B cell (primary cell): ENCODE measurements at regions not wholly inside any gene's neighbourhood (a gene's known extent, or its start where the extent isn't known, plus 50 kb on each side); places are given as distances from the start of the nearest gene placed in this dataset.
A peak's percentile ranks its signal among the peaks of the same experiment; 100 is the strongest.

Source experiments
- ATAC-seq: fragments of 200-7000 bp; cut with Tn5 transposase; one replicate; pipeline ENCODE4 v1.10.0; 2021; ENCODE audit warnings: low read depth, mild to moderate bottlenecking, moderate number of reproducible peaks, moderate library complexity
- CTCF ChIA-PET: fragments of 350-600 bp; sonication (Branson Sonifier 250); formaldehyde crosslinking; loops from one replicate; lab custom pipeline; 2021; ENCODE audit warnings: antibody characterized with exemption, inconsistent platforms; lab: Charles Lee
- POLR2A ChIA-PET: fragments of 350-600 bp; sonication (Branson Sonifier 250); formaldehyde crosslinking; loops from one replicate; lab custom pipeline; 2021; ENCODE audit warnings: antibody characterized with exemption; lab: Charles Lee
- DNase-seq: peaks from one replicate; pipeline ENCODE4 v3.0.0; 2013
- H2AFZ ChIP-seq: 2 replicates; pipeline ENCODE4 v1.6.1; 2012; ENCODE audit warnings: mild to moderate bottlenecking, low read depth, low read length; ENCODE audit not compliant: insufficient read depth, poor library complexity, severe bottlenecking
- H3K27ac ChIP-seq, 2 donors: 1 replicate in 1 of 2; 2 replicates in 1 of 2; pipeline ENCODE4 v1.5.1; 2012 to 2013; ENCODE audit warnings: low read length in 2 of 2, mild to moderate bottlenecking in 2 of 2, moderate library complexity in 1 of 2
- H3K27me3 ChIP-seq, 4 experiments: fragments of 200-600 bp in 1 of 4; sonication (generic) in 1 of 4; replicated peaks in 1 of 4; 1 replicate in 2 of 4; 2 replicates in 2 of 4; pipeline versions ENCODE4 v1.6.1 to v1.7.0; 2013 to 2016; ENCODE audit warnings: low read length in 3 of 4, mild to moderate bottlenecking in 2 of 4, mixed read lengths in 1 of 4, moderate library complexity in 1 of 4; ENCODE audit not compliant: insufficient read depth in 4 of 4, control insufficient read depth in 3 of 4; ENCODE audit errors: control extremely low read depth in 1 of 4
- H3K36me3 ChIP-seq, 2 experiments: replicated peaks in 1 of 2; 1 replicate in 1 of 2; 2 replicates in 1 of 2; pipeline versions ENCODE4 v1.6.1 to v1.7.1; 2013; ENCODE audit warnings: low read length in 1 of 2; ENCODE audit not compliant: insufficient read depth in 2 of 2, control insufficient read depth in 1 of 2; ENCODE audit errors: control extremely low read depth in 1 of 2, extremely low read depth in 1 of 2
- H3K4me1 ChIP-seq, 2 donors: fragments of 200-600 bp in 1 of 2; sonication (generic) in 1 of 2; 1 replicate in 1 of 2; 2 replicates in 1 of 2; pipeline versions ENCODE4 v1.5.1 to v1.6.1; 2013 to 2017; ENCODE audit warnings: low read length in 2 of 2; ENCODE audit not compliant: control insufficient read depth in 2 of 2, insufficient read depth in 2 of 2
- H3K4me2 ChIP-seq: replicated peaks from 2 replicates; pipeline ENCODE3; 2012; ENCODE audit warnings: mild to moderate bottlenecking, low read depth, low read length; ENCODE audit not compliant: poor library complexity, severe bottlenecking
- H3K4me3 ChIP-seq, 5 experiments: fragments of 200-600 bp in 1 of 5; sonication (generic) in 1 of 5; 1 replicate in 3 of 5; 2 replicates in 2 of 5; pipeline versions ENCODE4 v1.5.1 to v1.7.0; 2011 to 2016; ENCODE audit warnings: low read length in 4 of 5, mild to moderate bottlenecking in 4 of 5, low read depth in 2 of 5, control low read depth in 1 of 5, moderate library complexity in 1 of 5; ENCODE audit not compliant: insufficient read depth in 1 of 5; ENCODE audit errors: control extremely low read depth in 1 of 5, extremely low read depth in 1 of 5
- H3K79me2 ChIP-seq: fragments of 200-600 bp; sonication (generic); one replicate; pipeline ENCODE4 v1.6.0; 2016; ENCODE audit warnings: low read length; ENCODE audit not compliant: control insufficient read depth, insufficient read depth
- H3K9ac ChIP-seq: fragments of 200-600 bp; sonication (generic); 2 replicates; pipeline ENCODE4 v1.6.1; 2017; ENCODE audit warnings: mild to moderate bottlenecking, low read length, moderate library complexity
- H3K9me3 ChIP-seq, 3 donors: one replicate each; pipeline versions ENCODE4 v1.6.1 to v1.7.1; 2013; ENCODE audit warnings: low read length in 2 of 3; ENCODE audit not compliant: control insufficient read depth in 2 of 3, insufficient read depth in 1 of 3; ENCODE audit errors: control extremely low read depth in 1 of 3
- H4K20me1 ChIP-seq: 2 replicates; pipeline ENCODE4 v1.6.0; 2012; ENCODE audit warnings: mild to moderate bottlenecking, low read length; ENCODE audit not compliant: insufficient read depth, control insufficient read depth, poor library complexity, severe bottlenecking
- H3K27ac Mint-ChIP-seq: one replicate; pipeline ENCODE4 v1.8.0; 2021; ENCODE audit warnings: mixed read lengths
- H3K27me3 Mint-ChIP-seq: one replicate; pipeline ENCODE4 v1.8.0; 2021; ENCODE audit warnings: mixed read lengths
- H3K4me1 Mint-ChIP-seq: one replicate; pipeline ENCODE4 v1.8.0; 2021; ENCODE audit warnings: mixed read lengths
- H3K4me3 Mint-ChIP-seq: one replicate; pipeline ENCODE4 v1.8.0; 2021; ENCODE audit warnings: mixed read lengths
- H3K9me3 Mint-ChIP-seq: one replicate; pipeline ENCODE4 v1.8.0; 2022; ENCODE audit warnings: mixed read lengths; ENCODE audit not compliant: insufficient read depth
- CTCF ChIP-seq: fragments of 200-600 bp; IDR thresholded peaks from one replicate; pipeline ENCODE4 v1.8.0; 2022; ENCODE audit warnings: antibody characterized with exemption, mild to moderate bottlenecking
- EZH2 ChIP-seq: IDR thresholded peaks from 2 replicates; pipeline ENCODE4 v1.6.1; 2012; ENCODE audit warnings: borderline replicate concordance, low read depth, mild to moderate bottlenecking, moderate library complexity, low read length; ENCODE audit not compliant: insufficient read depth, poor library complexity, severe bottlenecking
- WGBS: methylation state at CpG from one replicate; pipeline ENCODE4 v1.1.5; 2013; ENCODE audit warnings: missing lambda C conversion rate; ENCODE audit not compliant: insufficient coverage; 5-methylcytosine and 5-hydroxymethylcytosine counted together
- intact Hi-C: fragments of 100-400 bp; cut with micrococcal nuclease; formaldehyde crosslinking; loops from one replicate; pipeline ENCODE4 v1.10.0; 2022

DNA sequence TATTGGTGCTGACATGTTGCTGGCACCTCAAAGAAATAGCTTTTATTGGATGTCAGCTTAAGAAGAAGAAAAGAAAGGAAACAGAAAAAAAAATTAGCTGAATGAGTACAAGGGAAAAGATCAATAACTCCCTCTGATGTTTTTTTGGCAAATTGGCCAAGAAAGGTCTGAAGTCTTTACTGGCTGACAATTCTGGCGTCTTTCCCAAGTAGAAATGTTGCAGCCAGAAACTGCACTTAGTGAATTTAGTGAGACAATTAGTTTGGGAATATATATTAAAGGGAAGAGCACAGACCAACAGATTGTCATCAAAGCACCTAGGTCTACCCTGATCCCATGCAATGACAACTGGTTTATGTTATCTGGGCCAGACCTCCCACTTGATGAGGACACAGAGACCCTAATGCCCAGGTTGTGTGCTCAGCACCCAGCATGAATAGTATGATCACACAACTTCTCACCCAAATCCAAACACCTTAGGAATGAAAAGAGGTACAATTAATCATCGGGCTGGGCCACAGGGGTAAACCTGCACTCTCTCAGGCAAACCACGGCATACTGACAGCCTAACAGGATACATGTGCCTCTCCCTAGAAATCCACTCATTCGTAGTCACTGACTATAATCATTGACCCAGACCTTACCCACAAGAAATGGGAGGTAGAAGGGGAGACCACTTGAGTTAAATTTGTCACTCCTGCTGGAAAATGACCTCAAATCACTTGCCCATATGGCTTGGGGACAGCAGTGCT, 612.3 kb upstream of the ARID1B start:
- WGBS, result 71% methylated on average over 1 of the region's 4 CpGs
- no peak overlapping the region for H3K4me2 ChIP-seq
- no peak for ATAC-seq
- H3K4me3 ChIP-seq, result no peak overlapping the region
- Mint-ChIP-seq H3K9me3 (no peaks in the 10 kb centered on the region), H3K27ac (no peak overlapping the region), H3K27me3 (no peaks in the 10 kb centered on the region), H3K4me1 (peaks cover 39% of the 10 kb centered on the region), H3K4me3 (no peak overlapping the region)
- H3K9ac ChIP-seq, result no peak overlapping the region
- H3K36me3 ChIP-seq, result no peaks in the 10 kb centered on the region
- no peaks in the 10 kb centered on the region for H3K9me3 ChIP-seq
- POLR2A ChIA-PET, result no interaction called here
- H3K27ac ChIP-seq, result no peak overlapping the region
- peaks cover 0 to 3% (median 0%) of the 10 kb centered on the region in 4 experiments for H3K27me3 ChIP-seq
- DNase-seq, result no peak
- no peak for TF ChIP-seq CTCF
- TF ChIP-seq EZH2, result no peak
- intact Hi-C loops, result no loop called here
- CTCF ChIA-PET, result no interaction called here
- peaks cover 27 to 28% of the 10 kb centered on the region in 2 donors for H3K4me1 ChIP-seq
- no peaks in the 10 kb centered on the region for H3K79me2 ChIP-seq
- no peaks in the 10 kb centered on the region for H4K20me1 ChIP-seq
- no peak overlapping the region for H2AFZ ChIP-seq

GRCh38 chr6:156163311-156163710, 613.9 kb upstream of the ARID1B start:
- H3K4me1 Mint-ChIP-seq, result peaks cover 39% of the 10 kb centered on the region
- no peak overlapping the region for H2AFZ ChIP-seq
- TF ChIP-seq CTCF (no peak), EZH2 (no peak)
- DNase-seq (peak; percentile 70), ATAC-seq (peak; percentile 86)
- H3K27me3 Mint-ChIP-seq, result no peaks in the 10 kb centered on the region
- CTCF ChIA-PET, result interaction anchor here (0.7 kb wide), 1 partner anchor 1135 kb away, joined by 3 read pairs; no protein-coding TSS in a partner anchor
- WGBS, result 14% methylated on average over 2 of the region's 2 CpGs
- H3K9me3 Mint-ChIP-seq, result no peaks in the 10 kb centered on the region
- H4K20me1 ChIP-seq, result no peaks in the 10 kb centered on the region
- H3K27me3 ChIP-seq, result peaks cover 0 to 3% (median 0%) of the 10 kb centered on the region in 4 experiments
- H3K9me3 ChIP-seq, result no peaks in the 10 kb centered on the region
- H3K36me3 ChIP-seq, result no peaks in the 10 kb centered on the region
- no peaks in the 10 kb centered on the region for H3K79me2 ChIP-seq
- H3K27ac ChIP-seq, result peak overlapping the region; percentile 29 to 57
- peak overlapping the region; percentile 24 for H3K4me2 ChIP-seq
- POLR2A ChIA-PET, result interaction anchor here (0.7 kb wide), 1 partner anchor 135 kb away, joined by 7 read pairs; no protein-coding TSS in a partner anchor
- H3K4me3 Mint-ChIP-seq, result peak overlapping the region; percentile 27
- H3K4me3 ChIP-seq, result no peak overlapping the region
- H3K9ac ChIP-seq, result no peak overlapping the region
- peak overlapping the region; percentile 11 for H3K27ac Mint-ChIP-seq
- H3K4me1 ChIP-seq, result peaks cover 27 to 28% of the 10 kb centered on the region in 2 donors
- intact Hi-C loops, result no loop called here
